ENCODE measurements at regions not wholly inside any gene's neighbourhood (a gene's known extent, or its start where the extent isn't known, plus 50 kb on each side); places are given as distances from the start of the nearest gene placed in this dataset.
"Not testable (repeated sequence)": the region's sequence is repeated elsewhere in the genome, so short reads cannot be mapped to it uniquely, and the experiment has no call there.

- TF ChIP-seq POLR2AphosphoS5 (IDR thresholded peaks at IDR 0.05); EZH2 (IDR thresholded peaks at IDR 0.05; ENCODE audit: borderline replicate concordance, insufficient read depth, low read length, poor library complexity, severe bottlenecking); CTCF (IDR thresholded peaks at IDR 0.05; ENCODE audit: poor library complexity, severe bottlenecking); EP300 (conservative IDR thresholded peaks at IDR 0.05; ENCODE audit: poor library complexity, severe bottlenecking); REST (IDR thresholded peaks at IDR 0.05; ENCODE audit: borderline replicate concordance); TAF1 (IDR thresholded peaks at IDR 0.05; ENCODE audit: low read depth); SMC3 (conservative IDR thresholded peaks at IDR 0.05; ENCODE audit: poor library complexity); MXI1 (conservative IDR thresholded peaks at IDR 0.05; ENCODE audit: poor library complexity, severe bottlenecking): not testable (repeated sequence)
Measured at GRCh38 chr19:56913113-56913455, 72.6 kb upstream of the PEG3 start.
